ENCODE measurements at regions not wholly inside any gene's neighbourhood (a gene's known extent, or its start where the extent isn't known, plus 50 kb on each side); places are given as distances from the start of the nearest gene placed in this dataset.

DNA sequence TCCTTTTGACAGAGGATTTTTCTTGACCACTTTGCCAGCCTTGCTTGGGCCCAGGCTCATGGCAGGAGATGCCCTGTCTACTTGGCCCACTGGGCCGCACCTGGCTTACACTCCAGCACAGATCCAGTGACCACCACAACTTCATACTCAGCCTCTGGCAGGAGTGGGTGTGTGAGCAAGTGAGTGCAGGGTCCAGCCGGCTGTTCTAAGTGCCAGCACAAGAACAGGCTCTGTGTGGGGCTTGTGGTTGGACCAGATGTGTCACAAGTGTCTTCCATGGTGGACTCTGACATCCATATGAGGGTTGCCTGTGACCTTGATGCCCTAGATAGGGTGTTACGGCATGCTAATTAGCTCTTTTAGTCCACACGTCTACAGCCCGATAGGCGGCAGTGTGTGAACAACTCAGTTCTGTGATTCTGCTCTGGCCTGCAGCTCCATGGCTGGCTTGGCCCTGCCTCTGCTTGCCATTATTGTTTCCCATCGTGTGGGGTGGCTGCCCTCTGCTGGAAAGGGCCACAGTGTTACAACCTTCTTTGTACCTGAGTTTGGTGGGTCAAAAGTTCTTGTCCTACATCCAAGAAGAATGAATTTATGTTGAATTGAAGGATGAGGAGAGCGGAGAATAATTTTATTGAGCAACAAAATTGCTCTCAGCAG lies 1089.1 kb downstream of the SLC6A15 start:
- DNase-seq (peak; percentile 9), ATAC-seq (ENCODE audit: low read depth) (no peak)
- Histone ChIP-seq H2AFZ (ENCODE audit: insufficient read depth, low read depth, low read length, poor library complexity, severe bottlenecking) (no peak overlapping the region), H3K79me2 (ENCODE audit: control insufficient read depth, insufficient read depth, low read length) (no peaks in the 10 kb centered on the region), H3K9ac (ENCODE audit: low read length) (no peak overlapping the region), H4K20me1 (ENCODE audit: control insufficient read depth, insufficient read depth, low read length, poor library complexity, severe bottlenecking) (no peaks in the 10 kb centered on the region), H3K4me1 (ENCODE audit: control insufficient read depth in 2 of 2, insufficient read depth in 2 of 2, low read length in 2 of 2) (no peaks in the 10 kb centered on the region), H3K36me3 (replicated peaks in 1 of 2; ENCODE audit: control extremely low read depth in 1 of 2, control insufficient read depth in 1 of 2, extremely low read depth in 1 of 2, insufficient read depth in 2 of 2, low read length in 1 of 2) (no peaks in the 10 kb centered on the region), H3K27me3 (replicated peaks in 1 of 4; ENCODE audit: control extremely low read depth in 1 of 4, control insufficient read depth in 3 of 4, insufficient read depth in 4 of 4, low read length in 3 of 4) (no peaks in the 10 kb centered on the region), H3K4me2 (replicated peaks; ENCODE audit: low read depth, low read length, poor library complexity, severe bottlenecking) (no peak overlapping the region), H3K9me3 (ENCODE audit: control extremely low read depth in 1 of 3, control insufficient read depth in 2 of 3, insufficient read depth in 1 of 3, low read length in 2 of 3) (peaks cover 0 to 4% (median 0%) of the 10 kb centered on the region in 3 donors), H3K27ac (ENCODE audit: low read length in 2 of 2) (no peak overlapping the region), H3K4me3 (ENCODE audit: control extremely low read depth in 1 of 5, extremely low read depth in 1 of 5, insufficient read depth in 1 of 5, low read depth in 2 of 5, low read length in 4 of 5) (no peak overlapping the region)
- Mint-ChIP-seq H3K4me3 (no peak overlapping the region), H3K27me3 (no peaks in the 10 kb centered on the region), H3K4me1 (no peaks in the 10 kb centered on the region), H3K9me3 (ENCODE audit: insufficient read depth) (no peaks in the 10 kb centered on the region), H3K27ac (no peak overlapping the region)
- WGBS (ENCODE audit: insufficient coverage), result 84% methylated on average over 7 of the region's 8 CpGs
- POLR2A ChIA-PET, result no interaction called here
- CTCF ChIA-PET, result interaction anchor here (2.2 kb wide), 1 partner anchor 1138 kb away, joined by 6 read pairs; the partner anchor contains the start of gene TMTC2
- intact Hi-C loops (cut with micrococcal nuclease), result loop anchor here (5.0 kb wide), 1 partner anchor 1136 kb away; the partner anchor contains the start of gene TMTC2
- no peak for TF ChIP-seq EZH2 (IDR thresholded peaks at IDR 0.05; ENCODE audit: borderline replicate concordance, insufficient read depth, low read depth, low read length, poor library complexity, severe bottlenecking)

GRCh38 chr12:83821967-83822366 lies 1090.6 kb downstream of the SLC6A15 start:
- H3K9ac ChIP-seq (ENCODE audit: low read length), result no peak overlapping the region
- no peak overlapping the region for H3K27ac ChIP-seq (ENCODE audit: low read length in 2 of 2)
- Mint-ChIP-seq H3K4me3 (no peak overlapping the region), H3K27me3 (no peaks in the 10 kb centered on the region), H3K9me3 (ENCODE audit: insufficient read depth) (no peaks in the 10 kb centered on the region), H3K4me1 (no peaks in the 10 kb centered on the region), H3K27ac (no peak overlapping the region)
- POLR2A ChIA-PET, result no interaction called here
- intact Hi-C loops (cut with micrococcal nuclease), result loop anchor here (5.0 kb wide), 1 partner anchor 1135 kb away; the partner anchor contains the start of gene TMTC2
- H3K4me1 ChIP-seq (ENCODE audit: control insufficient read depth in 2 of 2, insufficient read depth in 2 of 2, low read length in 2 of 2), result no peaks in the 10 kb centered on the region
- H3K27me3 ChIP-seq (replicated peaks in 1 of 4; ENCODE audit: control extremely low read depth in 1 of 4, control insufficient read depth in 3 of 4, insufficient read depth in 4 of 4, low read length in 3 of 4), result no peaks in the 10 kb centered on the region
- H3K4me2 ChIP-seq (replicated peaks; ENCODE audit: low read depth, low read length, poor library complexity, severe bottlenecking), result no peak overlapping the region
- H3K79me2 ChIP-seq (ENCODE audit: control insufficient read depth, insufficient read depth, low read length), result no peaks in the 10 kb centered on the region
- DNase-seq (no peak), ATAC-seq (ENCODE audit: low read depth) (no peak)
- no peak for TF ChIP-seq EZH2 (IDR thresholded peaks at IDR 0.05; ENCODE audit: borderline replicate concordance, insufficient read depth, low read depth, low read length, poor library complexity, severe bottlenecking)
- TF ChIP-seq, protein P1, sequence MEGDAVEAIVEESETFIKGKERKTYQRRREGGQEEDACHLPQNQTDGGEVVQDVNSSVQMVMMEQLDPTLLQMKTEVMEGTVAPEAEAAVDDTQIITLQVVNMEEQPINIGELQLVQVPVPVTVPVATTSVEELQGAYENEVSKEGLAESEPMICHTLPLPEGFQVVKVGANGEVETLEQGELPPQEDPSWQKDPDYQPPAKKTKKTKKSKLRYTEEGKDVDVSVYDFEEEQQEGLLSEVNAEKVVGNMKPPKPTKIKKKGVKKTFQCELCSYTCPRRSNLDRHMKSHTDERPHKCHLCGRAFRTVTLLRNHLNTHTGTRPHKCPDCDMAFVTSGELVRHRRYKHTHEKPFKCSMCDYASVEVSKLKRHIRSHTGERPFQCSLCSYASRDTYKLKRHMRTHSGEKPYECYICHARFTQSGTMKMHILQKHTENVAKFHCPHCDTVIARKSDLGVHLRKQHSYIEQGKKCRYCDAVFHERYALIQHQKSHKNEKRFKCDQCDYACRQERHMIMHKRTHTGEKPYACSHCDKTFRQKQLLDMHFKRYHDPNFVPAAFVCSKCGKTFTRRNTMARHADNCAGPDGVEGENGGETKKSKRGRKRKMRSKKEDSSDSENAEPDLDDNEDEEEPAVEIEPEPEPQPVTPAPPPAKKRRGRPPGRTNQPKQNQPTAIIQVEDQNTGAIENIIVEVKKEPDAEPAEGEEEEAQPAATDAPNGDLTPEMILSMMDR (IDR thresholded peaks at IDR 0.05), result no peak
- no peaks in the 10 kb centered on the region for H4K20me1 ChIP-seq (ENCODE audit: control insufficient read depth, insufficient read depth, low read length, poor library complexity, severe bottlenecking)
- CTCF ChIA-PET, result interaction anchor here (0.7 to 2.2 kb wide), 2 partner anchors 54 to 1136 kb away, joined by 3 to 6 read pairs; partner anchors contain the start of gene TMTC2
- no peak overlapping the region for H3K4me3 ChIP-seq (ENCODE audit: control extremely low read depth in 1 of 5, extremely low read depth in 1 of 5, insufficient read depth in 1 of 5, low read depth in 2 of 5, low read length in 4 of 5)
- H2AFZ ChIP-seq (ENCODE audit: insufficient read depth, low read depth, low read length, poor library complexity, severe bottlenecking), result no peak overlapping the region
- H3K36me3 ChIP-seq (replicated peaks in 1 of 2; ENCODE audit: control extremely low read depth in 1 of 2, control insufficient read depth in 1 of 2, extremely low read depth in 1 of 2, insufficient read depth in 2 of 2, low read length in 1 of 2), result no peaks in the 10 kb centered on the region
- no CpG with 5 or more reads among the region's 1 CpG for whole genome bisulfite sequencing (ENCODE audit: insufficient coverage)
- no peaks in the 10 kb centered on the region for H3K9me3 ChIP-seq (ENCODE audit: control extremely low read depth in 1 of 3, control insufficient read depth in 2 of 3, insufficient read depth in 1 of 3, low read length in 2 of 3)

All from B cell (primary cell).